ENCODE measurements at regions not wholly inside any gene's neighbourhood (a gene's known extent, or its start where the extent isn't known, plus 50 kb on each side); places are given as distances from the start of the nearest gene placed in this dataset.

- no peaks in the 10 kb centered on the region for H3F3A ChIP-seq (ENCODE audit: low read depth)
- TF ChIP-seq CTCF (conservative IDR thresholded peaks at IDR 0.05; ENCODE audit: low read length) (no peak), EZH2phosphoT487 (IDR thresholded peaks at IDR 0.05; ENCODE audit: borderline replicate concordance) (no peak)
- H3K4me3 ChIP-seq (ENCODE audit: low read length, poor library complexity, severe bottlenecking): no peak overlapping the region
- no peaks in the 10 kb centered on the region for H3K9me2 ChIP-seq (replicated peaks; ENCODE audit: low read depth, low read length)
- no peak overlapping the region for H3K4me2 ChIP-seq (ENCODE audit: low read depth, low read length, poor library complexity, severe bottlenecking)
- no peaks in the 10 kb centered on the region for H3K4me1 ChIP-seq (ENCODE audit: insufficient read depth, low read length, poor library complexity, severe bottlenecking)
- no peak overlapping the region for H2AFZ ChIP-seq (ENCODE audit: low read length)
- H3K9me3 ChIP-seq (ENCODE audit: insufficient read depth, low read depth, low read length): no peaks in the 10 kb centered on the region
- no peaks in the 10 kb centered on the region for H3K36me3 ChIP-seq (ENCODE audit: insufficient read depth, low read length)
- no peaks in the 10 kb centered on the region for H4K20me1 ChIP-seq (ENCODE audit: insufficient read depth, low read length, poor library complexity, severe bottlenecking)
- no peaks in the 10 kb centered on the region for H3K79me2 ChIP-seq (ENCODE audit: insufficient read depth, low read length)
- no peak overlapping the region for H3K9ac ChIP-seq (ENCODE audit: low read depth, low read length, poor library complexity, severe bottlenecking)
- no peaks in the 10 kb centered on the region for H3K27me3 ChIP-seq (ENCODE audit: insufficient read depth, low read length, poor library complexity, severe bottlenecking)
Measured at GRCh38 chr13:107830804-107831203, 384.5 kb downstream of the LIG4 start.

GRCh38 chr13:107827840-107828549, 387.3 kb downstream of the LIG4 start:
- no peaks in the 10 kb centered on the region for H3K27me3 ChIP-seq (ENCODE audit: insufficient read depth, low read length, poor library complexity, severe bottlenecking)
- H3K4me3 ChIP-seq (ENCODE audit: low read length, poor library complexity, severe bottlenecking): no peak overlapping the region
- no peaks in the 10 kb centered on the region for H3F3A ChIP-seq (ENCODE audit: low read depth)
- no peaks in the 10 kb centered on the region for H3K4me1 ChIP-seq (ENCODE audit: insufficient read depth, low read length, poor library complexity, severe bottlenecking)
- no peaks in the 10 kb centered on the region for H4K20me1 ChIP-seq (ENCODE audit: insufficient read depth, low read length, poor library complexity, severe bottlenecking)
- no peak overlapping the region for H2AFZ ChIP-seq (ENCODE audit: low read length)
- H3K9ac ChIP-seq (ENCODE audit: low read depth, low read length, poor library complexity, severe bottlenecking): no peak overlapping the region
- H3K9me3 ChIP-seq (ENCODE audit: insufficient read depth, low read depth, low read length): no peaks in the 10 kb centered on the region
- H3K9me2 ChIP-seq (replicated peaks; ENCODE audit: low read depth, low read length): no peaks in the 10 kb centered on the region
- H3K4me2 ChIP-seq (ENCODE audit: low read depth, low read length, poor library complexity, severe bottlenecking): no peak overlapping the region
- no peaks in the 10 kb centered on the region for H3K36me3 ChIP-seq (ENCODE audit: insufficient read depth, low read length)
- TF ChIP-seq CTCF (conservative IDR thresholded peaks at IDR 0.05; ENCODE audit: low read length): no peak
- no peak for TF ChIP-seq EZH2phosphoT487 (IDR thresholded peaks at IDR 0.05; ENCODE audit: borderline replicate concordance)
- H3K79me2 ChIP-seq (ENCODE audit: insufficient read depth, low read length): no peaks in the 10 kb centered on the region

GRCh38 chr13:107824635-107825034, 390.7 kb downstream of the LIG4 start:
- Histone ChIP-seq H3K9me2 (replicated peaks; ENCODE audit: low read depth, low read length) (no peaks in the 10 kb centered on the region), H3K9me3 (ENCODE audit: insufficient read depth, low read depth, low read length) (no peaks in the 10 kb centered on the region), H3K27me3 (ENCODE audit: insufficient read depth, low read length, poor library complexity, severe bottlenecking) (no peaks in the 10 kb centered on the region), H3K4me3 (ENCODE audit: low read length, poor library complexity, severe bottlenecking) (no peak overlapping the region), H3F3A (ENCODE audit: low read depth) (no peaks in the 10 kb centered on the region), H3K4me2 (ENCODE audit: low read depth, low read length, poor library complexity, severe bottlenecking) (no peak overlapping the region), H4K20me1 (ENCODE audit: insufficient read depth, low read length, poor library complexity, severe bottlenecking) (no peaks in the 10 kb centered on the region), H3K36me3 (ENCODE audit: insufficient read depth, low read length) (no peaks in the 10 kb centered on the region), H3K79me2 (ENCODE audit: insufficient read depth, low read length) (no peaks in the 10 kb centered on the region), H2AFZ (ENCODE audit: low read length) (no peak overlapping the region), H3K9ac (ENCODE audit: low read depth, low read length, poor library complexity, severe bottlenecking) (no peak overlapping the region), H3K4me1 (ENCODE audit: insufficient read depth, low read length, poor library complexity, severe bottlenecking) (no peaks in the 10 kb centered on the region)
- no peak for TF ChIP-seq CTCF (conservative IDR thresholded peaks at IDR 0.05; ENCODE audit: low read length)
